ENCODE measurements at regions not wholly inside any gene's neighbourhood (a gene's known extent, or its start where the extent isn't known, plus 50 kb on each side); places are given as distances from the start of the nearest gene placed in this dataset.

- 89% methylated on average over 1 of the region's 1 CpG; no CpG with 5 or more reads in 1 of the 2 donors for WGBS, 2 donors
- no peaks in the 10 kb centered on the region for H3K27me3 ChIP-seq
- intact Hi-C loops (cut with DNase I) = no loop called here
Observed at GRCh38 chrX:39823424-39823823, 274.3 kb downstream of the BCOR start.

DNA sequence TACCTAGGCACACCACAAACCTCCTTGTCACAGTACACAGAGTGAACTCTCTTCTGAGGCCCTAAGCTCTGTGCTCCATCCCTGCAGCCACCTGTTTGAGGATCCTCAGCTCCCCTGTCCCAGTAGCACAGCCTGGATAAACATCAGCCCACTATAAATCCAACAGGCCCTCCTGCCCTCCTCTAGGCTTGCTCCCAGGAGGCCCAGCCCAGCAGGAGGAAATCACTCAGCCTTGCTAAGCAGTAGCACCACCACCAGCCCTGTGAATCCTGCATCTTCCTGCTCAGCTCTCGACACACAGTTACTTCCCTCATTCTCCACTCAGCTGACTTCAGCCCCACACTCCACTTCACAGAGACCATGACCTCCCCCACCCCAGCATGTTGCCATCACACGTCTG lies 273.9 kb downstream of the BCOR start:
- 33 to 74% methylated on average over 1 to 2 of the region's 2 CpGs for WGBS, 2 donors
- Histone ChIP-seq H3K36me3 (replicated peaks in 1 of 2; ENCODE audit: insufficient read depth in 1 of 2, low read depth in 2 of 2) (no peaks in the 10 kb centered on the region), H3K4me3 (no peak overlapping the region), H3K9me3 (no peaks in the 10 kb centered on the region), H3K4me1 (peaks cover 19% of the 10 kb centered on the region), H3K27me3 (no peaks in the 10 kb centered on the region), H3K27ac (no peak overlapping the region)
- TF ChIP-seq POLR2A (IDR thresholded peaks at IDR 0.05) = no peak
- TF ChIP-seq, protein P1, sequence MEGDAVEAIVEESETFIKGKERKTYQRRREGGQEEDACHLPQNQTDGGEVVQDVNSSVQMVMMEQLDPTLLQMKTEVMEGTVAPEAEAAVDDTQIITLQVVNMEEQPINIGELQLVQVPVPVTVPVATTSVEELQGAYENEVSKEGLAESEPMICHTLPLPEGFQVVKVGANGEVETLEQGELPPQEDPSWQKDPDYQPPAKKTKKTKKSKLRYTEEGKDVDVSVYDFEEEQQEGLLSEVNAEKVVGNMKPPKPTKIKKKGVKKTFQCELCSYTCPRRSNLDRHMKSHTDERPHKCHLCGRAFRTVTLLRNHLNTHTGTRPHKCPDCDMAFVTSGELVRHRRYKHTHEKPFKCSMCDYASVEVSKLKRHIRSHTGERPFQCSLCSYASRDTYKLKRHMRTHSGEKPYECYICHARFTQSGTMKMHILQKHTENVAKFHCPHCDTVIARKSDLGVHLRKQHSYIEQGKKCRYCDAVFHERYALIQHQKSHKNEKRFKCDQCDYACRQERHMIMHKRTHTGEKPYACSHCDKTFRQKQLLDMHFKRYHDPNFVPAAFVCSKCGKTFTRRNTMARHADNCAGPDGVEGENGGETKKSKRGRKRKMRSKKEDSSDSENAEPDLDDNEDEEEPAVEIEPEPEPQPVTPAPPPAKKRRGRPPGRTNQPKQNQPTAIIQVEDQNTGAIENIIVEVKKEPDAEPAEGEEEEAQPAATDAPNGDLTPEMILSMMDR (IDR thresholded peaks at IDR 0.05) = no peak
- DNase-seq = no peak
- ATAC-seq = no peak
- intact Hi-C loops (cut with DNase I) = no loop called here

More at GRCh38 chrX:39823424-39823823, 274.3 kb downstream of the BCOR start:
- Histone ChIP-seq H3K36me3 (replicated peaks in 1 of 2; ENCODE audit: insufficient read depth in 1 of 2, low read depth in 2 of 2) (no peaks in the 10 kb centered on the region), H3K9me3 (no peaks in the 10 kb centered on the region), H3K4me3 (no peak overlapping the region), H3K27ac (no peak overlapping the region), H3K4me1 (peaks cover 19% of the 10 kb centered on the region)
- ATAC-seq = no peak
- DNase-seq = no peak
- TF ChIP-seq, protein P1 (IDR thresholded peaks at IDR 0.05) = no peak
- TF ChIP-seq POLR2A (IDR thresholded peaks at IDR 0.05) = no peak

DNA sequence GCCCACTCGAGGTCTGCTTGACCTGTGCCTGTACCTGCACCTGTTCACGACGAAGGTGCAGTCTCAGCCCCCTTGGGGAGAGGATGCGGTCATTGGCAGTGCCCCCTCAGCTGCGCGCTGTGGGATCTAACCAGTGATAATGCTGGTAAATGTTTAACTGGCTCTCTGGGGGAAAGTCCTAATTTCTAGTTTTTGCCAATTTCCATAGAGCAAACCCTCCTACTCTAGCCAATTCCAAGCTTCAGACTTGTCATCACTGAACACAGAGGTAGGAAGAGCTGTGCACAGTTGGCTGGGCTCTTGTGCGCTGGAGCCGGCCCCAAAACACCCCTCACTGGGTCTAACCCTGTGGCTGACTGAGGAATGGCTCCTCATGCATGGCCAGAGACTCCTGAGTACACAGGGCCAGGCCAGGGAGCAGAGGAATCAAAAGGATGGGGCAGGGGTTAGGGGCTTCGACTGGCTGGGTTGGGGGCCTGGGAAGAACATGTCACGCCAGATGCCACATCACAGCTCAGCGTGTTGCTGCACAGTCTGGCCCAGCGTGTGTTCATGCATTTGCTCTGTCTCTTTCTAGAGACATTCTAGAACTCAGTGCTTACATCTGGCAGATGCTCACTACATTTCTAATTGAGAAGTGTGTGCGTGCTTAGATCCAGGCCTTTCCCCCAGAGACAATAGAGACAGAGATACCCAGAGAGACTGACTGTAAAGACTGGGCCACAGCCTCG lies 270.8 kb downstream of the BCOR start:
- intact Hi-C loops (cut with DNase I) = no loop called here
- H3K4me1 ChIP-seq = peaks cover 17% of the 10 kb centered on the region
- H3K27me3 ChIP-seq = no peaks in the 10 kb centered on the region
- ATAC-seq = no peak
- TF ChIP-seq, protein P1 (IDR thresholded peaks at IDR 0.05) = no peak
- no peak for TF ChIP-seq POLR2A (IDR thresholded peaks at IDR 0.05)
- H3K36me3 ChIP-seq (replicated peaks in 1 of 2; ENCODE audit: insufficient read depth in 1 of 2, low read depth in 2 of 2) = no peaks in the 10 kb centered on the region
- DNase-seq = no peak
- peak overlapping the region in 2 of 4 donors; percentile 47 to 52 for H3K27ac ChIP-seq
- no peaks in the 10 kb centered on the region for H3K9me3 ChIP-seq
- no peak overlapping the region for H3K4me3 ChIP-seq
- WGBS, 2 donors = 53 to 54% methylated on average over 3 to 13 of the region's 14 CpGs

- TF ChIP-seq, protein P1 (IDR thresholded peaks at IDR 0.05) = no peak
- no peak for TF ChIP-seq POLR2A (IDR thresholded peaks at IDR 0.05)
- H3K27me3 ChIP-seq = no peaks in the 10 kb centered on the region
- intact Hi-C loops (cut with DNase I) = no loop called here
- DNase-seq = no peak
- no peak overlapping the region for H3K4me3 ChIP-seq
- 77% methylated on average over 6 of the region's 14 CpGs; no CpG with 5 or more reads in 1 of the 2 donors for WGBS, 2 donors
- ATAC-seq = no peak
- H3K36me3 ChIP-seq (replicated peaks in 1 of 2; ENCODE audit: insufficient read depth in 1 of 2, low read depth in 2 of 2) = no peaks in the 10 kb centered on the region
- no peaks in the 10 kb centered on the region for H3K9me3 ChIP-seq
- no peak overlapping the region for H3K27ac ChIP-seq
- H3K4me1 ChIP-seq = peaks cover 17% of the 10 kb centered on the region
Observed at GRCh38 chrX:39827951-39828350, 269.8 kb downstream of the BCOR start.

DNA sequence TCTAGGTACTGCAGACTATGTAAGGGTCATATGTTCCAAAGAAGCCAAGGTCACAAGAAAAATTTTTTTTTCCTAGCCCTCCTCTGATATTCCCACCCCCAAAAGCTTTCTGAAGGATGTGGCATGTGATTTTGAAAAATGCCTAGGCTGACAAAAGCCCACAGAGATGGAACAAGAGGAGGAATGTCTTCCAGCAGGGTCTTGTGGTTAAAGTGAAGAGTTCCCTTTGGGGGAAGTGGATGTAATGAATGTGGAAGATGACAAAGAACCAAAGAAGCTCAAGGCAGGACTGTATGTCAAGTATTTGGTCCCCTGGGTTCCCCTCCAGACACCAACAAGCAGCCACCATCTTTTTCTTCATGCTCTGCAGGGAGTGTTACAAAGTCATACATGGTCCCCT lies 268.8 kb downstream of the BCOR start:
- intact Hi-C loops (cut with DNase I) = no loop called here
- Histone ChIP-seq H3K27ac (peak overlapping the region in 1 of 4 donors; percentile 64), H3K4me1 (peaks cover 17% of the 10 kb centered on the region), H3K9me3 (no peaks in the 10 kb centered on the region), H3K27me3 (no peaks in the 10 kb centered on the region), H3K36me3 (replicated peaks in 1 of 2; ENCODE audit: insufficient read depth in 1 of 2, low read depth in 2 of 2) (no peaks in the 10 kb centered on the region), H3K4me3 (no peak overlapping the region)
- ATAC-seq (no peak), DNase-seq (no peak)
- TF ChIP-seq POLR2A (IDR thresholded peaks at IDR 0.05) = no peak
- TF ChIP-seq, protein P1 (IDR thresholded peaks at IDR 0.05) = no peak

Data from body of pancreas (tissue), 4 donors.